Heart left ventricle (tissue), 16 donors: ENCODE measurements at regions not wholly inside any gene's neighbourhood (a gene's known extent, or its start where the extent isn't known, plus 50 kb on each side); places are given as distances from the start of the nearest gene placed in this dataset.
A peak's percentile ranks its signal among the peaks of the same experiment; 100 is the strongest.

ENCODE experiments used
- ATAC-seq, 4 donors: fragments of 200-7000 bp; cut with Tn5 transposase; one replicate each; pipeline ENCODE4 v1.9.1; 2020 to 2022; ENCODE audit warnings: moderate library complexity in 4 of 4, mild to moderate bottlenecking in 3 of 4, moderate number of reproducible peaks in 1 of 4
- DNase-seq, 5 donors: peaks; one replicate each; pipeline ENCODE4 v3.0.0-alpha.2; 2020
- H3K27ac ChIP-seq, 12 donors: fragments of 200-600 bp; sonication (generic) in 4 of 12; one replicate each; pipeline versions ENCODE4 v1.5.0 to v1.8.0; 2016 to 2022; ENCODE audit warnings: mild to moderate bottlenecking in 2 of 12
- H3K27me3 ChIP-seq, 9 donors: fragments of 200-600 bp; sonication (generic) in 2 of 9; one replicate each; pipeline versions ENCODE4 v1.5.1 to v1.8.0; 2016 to 2022; ENCODE audit warnings: mild to moderate bottlenecking in 3 of 9
- H3K36me3 ChIP-seq, 9 donors: fragments of 200-600 bp; sonication (generic) in 2 of 9; one replicate each; pipeline versions ENCODE4 v1.5.0 to v1.8.0; 2018 to 2022; ENCODE audit warnings: mild to moderate bottlenecking in 2 of 9
- H3K4me1 ChIP-seq, 12 donors: fragments of 200-600 bp; sonication (generic) in 4 of 12; one replicate each; pipeline versions ENCODE4 v1.5.0 to v1.8.0; 2016 to 2022; ENCODE audit warnings: mild to moderate bottlenecking in 3 of 12
- H3K4me3 ChIP-seq, 12 donors: fragments of 200-600 bp; sonication (generic) in 4 of 12; one replicate each; pipeline versions ENCODE4 v1.5.0 to v1.8.0; 2017 to 2022; ENCODE audit warnings: mild to moderate bottlenecking in 9 of 12, moderate library complexity in 4 of 12
- H3K9me3 ChIP-seq, 12 donors: fragments of 200-600 bp; sonication (generic) in 4 of 12; one replicate each; pipeline versions ENCODE4 v1.5.0 to v1.8.0; 2016 to 2022; ENCODE audit warnings: mild to moderate bottlenecking in 1 of 12
- CTCF ChIP-seq, 12 donors: fragments of 200-600 bp; sonication (generic) in 4 of 12; IDR thresholded peaks; one replicate each; pipeline versions ENCODE4 v1.5.0 to v1.8.0; 2018 to 2022; ENCODE audit warnings: antibody characterized with exemption in 12 of 12, mild to moderate bottlenecking in 5 of 12
- POLR2A ChIP-seq, 2 donors: fragments of 450-650 bp; IDR thresholded peaks; one replicate each; pipeline ENCODE4 v1.6.1; 2017; ENCODE audit warnings: antibody characterized with exemption in 2 of 2, mild to moderate bottlenecking in 2 of 2, moderate library complexity in 2 of 2
- WGBS, 4 donors: extraction: QIAGEN DNeasy Blood & Tissue Kit in 2 of 4; methylation state at CpG; one replicate each; pipeline versions ENCODE4 v1.1.5 to v1.1.7; 2013 to 2018; 5-methylcytosine and 5-hydroxymethylcytosine counted together
- intact Hi-C, 10 donors: fragments of 100-400 bp; cut with DNase I; formaldehyde crosslinking; loops; one replicate each; pipeline versions ENCODE4 v1.11.1 to v1.14.2; 2022
- donor health status: ischemic (EF 13 %, LVEDD 7.1; RV severe dilation, severe dysfunction).
- donor health status: healthy with polysubstance abuse.
- donor health status: DM: no; HTN: yes; CAD: no.
- donor health status: DM: no; HTN: no; CAD: no.
- donor health status: ischemic (EF 25% LVEDD 6.9; RV normal size, moderate dysfunction).
- donor health status: ischemic (EF 25% LVEDD 5.7; RV mildly dilated, moderate dysfunction).
- donor health status: healthy.
- donor health status: DM: yes; HTN: yes; CAD: no.
- donor health status: ischemic (EF 35%, LVEDD 5.7; RV mildly dilated, moderate dysfunction).
- donor health status: nonischemic (EF 11% LVEDD 7.7; RV severe dilation, severe dysfunction).
- donor health status: DM: yes; HTN: yes; CAD: no.
- donor health status: PGD.
- donor health status: ischemic (EF 29% LVEDD 5.4; RV normal size, mild dysfunction).
- donor health status: nonischemic (EF 23%, LVEDD 6.1; RV moderate dilation, normal function).

DNA sequence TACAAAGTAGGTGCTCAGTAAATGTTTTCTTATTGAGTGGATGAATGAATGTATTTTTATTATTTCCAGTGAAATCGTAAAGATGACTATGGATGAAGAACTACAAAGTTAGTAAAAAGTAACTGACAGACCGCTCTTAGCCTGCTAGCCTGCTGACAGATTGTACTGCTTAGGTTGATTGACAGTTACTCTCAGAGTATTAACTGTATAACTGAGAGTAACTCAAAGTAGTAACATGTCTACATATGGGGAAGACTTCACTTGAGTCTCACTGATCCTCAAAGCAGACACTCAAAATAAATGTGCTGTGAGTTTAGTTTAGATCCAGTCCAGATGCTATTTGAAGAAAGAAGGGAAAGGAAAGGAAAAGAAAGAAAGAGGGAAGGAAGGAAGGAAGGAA is 272.3 kb upstream of the AMIGO2 start:
- WGBS, 4 donors, result 94 to 96% (median 95%) methylated on average over 2 of the region's 2 CpGs
- Histone ChIP-seq H3K36me3 (no peaks in the 10 kb centered on the region), H3K27ac (no peak overlapping the region), H3K4me1 (peaks cover 0 to 35% (median 0%) of the 10 kb centered on the region in 12 donors), H3K27me3 (no peaks in the 10 kb centered on the region), H3K4me3 (no peak overlapping the region), H3K9me3 (no peaks in the 10 kb centered on the region)
- intact Hi-C loops, result no loop called here
- DNase-seq (no peak), ATAC-seq (no peak)
- TF ChIP-seq CTCF (IDR thresholded peaks at IDR 0.05) (no peak), POLR2A (IDR thresholded peaks at IDR 0.05) (no peak)

DNA sequence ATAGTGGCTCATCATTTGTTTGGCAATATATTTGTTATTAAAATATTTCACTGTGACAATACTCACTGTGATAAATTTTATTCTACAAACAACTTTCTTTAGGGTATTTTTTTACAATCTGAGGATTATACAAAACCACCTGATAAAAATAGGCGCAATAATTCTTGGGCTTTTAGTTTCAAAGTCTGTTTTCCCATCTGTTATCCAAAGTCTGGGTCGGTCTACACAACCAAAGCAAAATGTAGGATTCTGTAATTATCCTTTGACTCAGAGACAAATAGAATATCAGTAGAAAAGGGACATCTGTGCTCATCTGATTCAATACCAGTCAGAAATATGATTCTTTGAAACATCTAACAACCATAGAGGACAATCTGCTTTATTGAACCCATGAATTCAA is 271.8 kb upstream of the AMIGO2 start:
- Histone ChIP-seq H3K36me3 (no peaks in the 10 kb centered on the region), H3K9me3 (no peaks in the 10 kb centered on the region), H3K4me3 (no peak overlapping the region), H3K27ac (no peak overlapping the region), H3K27me3 (no peaks in the 10 kb centered on the region), H3K4me1 (peaks cover 0 to 30% (median 0%) of the 10 kb centered on the region in 12 donors)
- intact Hi-C loops, result no loop called here
- 95 to 99% (median 96%) methylated on average over 2 of the region's 2 CpGs for WGBS, 4 donors
- ATAC-seq, result no peak
- TF ChIP-seq CTCF (IDR thresholded peaks at IDR 0.05), result no peak
- no peak for TF ChIP-seq POLR2A (IDR thresholded peaks at IDR 0.05)
- DNase-seq, result no peak

GRCh38 chr12:47350062-47350408 is 270.3 kb upstream of the AMIGO2 start:
- Histone ChIP-seq H3K27ac (peak overlapping the region in 1 of 12 donors; percentile 63), H3K27me3 (peaks cover 0 to 3% (median 0%) of the 10 kb centered on the region in 9 donors), H3K9me3 (no peaks in the 10 kb centered on the region), H3K4me3 (no peak overlapping the region), H3K36me3 (no peaks in the 10 kb centered on the region), H3K4me1 (peaks cover 0 to 17% (median 0%) of the 10 kb centered on the region in 12 donors)
- no peak for DNase-seq
- ATAC-seq, result no peak
- no peak for TF ChIP-seq CTCF (IDR thresholded peaks at IDR 0.05)
- no peak for TF ChIP-seq POLR2A (IDR thresholded peaks at IDR 0.05)
- intact Hi-C loops, result no loop called here

DNA sequence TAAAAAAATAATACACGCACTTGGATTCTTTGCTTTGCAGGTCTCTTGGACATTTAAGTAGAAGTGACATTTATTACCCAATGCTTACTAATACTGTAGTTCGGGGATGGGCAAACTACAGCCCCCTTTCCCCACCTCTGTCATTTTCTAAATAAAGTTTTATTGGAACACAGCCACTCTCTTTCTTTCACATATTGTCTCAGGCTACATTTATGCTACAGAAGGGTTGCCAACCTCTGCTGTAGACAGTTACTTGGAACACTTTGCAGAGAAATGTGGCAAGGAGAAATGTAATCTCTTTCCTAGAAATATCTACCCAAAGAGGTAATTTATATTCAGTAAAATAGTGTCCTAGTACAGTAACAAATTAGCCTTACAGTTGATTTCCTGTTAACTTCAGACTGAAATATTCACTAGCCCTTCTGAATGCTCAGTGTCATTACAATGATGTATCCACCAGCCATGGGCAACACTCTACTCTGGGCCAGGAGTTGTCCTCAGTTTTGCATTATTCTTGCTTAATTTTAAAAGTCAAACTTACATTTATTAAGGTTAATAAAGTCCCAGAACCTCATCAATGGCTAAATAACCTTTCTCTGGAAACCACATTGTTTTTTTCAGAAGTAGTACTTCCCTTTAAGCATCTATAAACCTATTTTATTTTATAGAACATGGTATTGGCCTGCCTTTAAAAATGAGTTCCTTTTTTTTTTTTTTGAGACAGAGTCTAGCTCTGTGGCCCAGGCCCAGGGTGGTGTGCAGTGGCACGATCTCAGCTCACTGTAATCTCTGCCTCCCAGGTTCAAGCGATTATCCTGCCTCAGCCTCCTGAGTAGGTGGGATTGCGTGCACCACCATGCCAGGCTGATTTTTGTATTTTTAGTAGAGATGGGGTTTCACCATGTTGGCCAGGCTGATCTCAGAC is 269.6 kb upstream of the AMIGO2 start:
- Histone ChIP-seq H3K36me3 (no peaks in the 10 kb centered on the region), H3K27ac (peak overlapping the region in 1 of 12 donors; percentile 63), H3K4me3 (no peak overlapping the region), H3K4me1 (peaks cover 0 to 17% (median 0%) of the 10 kb centered on the region in 12 donors), H3K9me3 (no peaks in the 10 kb centered on the region), H3K27me3 (peaks cover 0 to 3% (median 0%) of the 10 kb centered on the region in 9 donors)
- TF ChIP-seq CTCF (IDR thresholded peaks at IDR 0.05), result no peak
- no peak for TF ChIP-seq POLR2A (IDR thresholded peaks at IDR 0.05)
- intact Hi-C loops, result no loop called here
- DNase-seq (no peak), ATAC-seq (no peak)
- WGBS, 4 donors, result 74 to 89% (median 78%) methylated on average over 5 of the region's 5 CpGs
